Spleen (tissue), 11 donors: ENCODE measurements at regions not wholly inside any gene's neighbourhood (a gene's known extent, or its start where the extent isn't known, plus 50 kb on each side); places are given as distances from the start of the nearest gene placed in this dataset.

Experiments used
- DNase-seq: peaks from one replicate; pipeline ENCODE4 v3.0.0-alpha.2; 2020
- H3K27ac ChIP-seq, 8 donors: fragments of 200-600 bp; sonication (generic) in 7 of 8; 1 replicate in 4 of 8; 2 replicates in 4 of 8; pipeline versions ENCODE4 v1.5.0 to v1.8.0; 2016 to 2021; ENCODE audit warnings: inconsistent platforms in 4 of 8, mild to moderate bottlenecking in 4 of 8, moderate library complexity in 1 of 8
- H3K27me3 ChIP-seq, 7 donors: fragments of 200-600 bp; sonication (generic) in 6 of 7; replicated peaks in 1 of 7; 1 replicate in 4 of 7; 2 replicates in 3 of 7; pipeline versions ENCODE4 v1.5.0 to v1.8.0; 2016 to 2021; ENCODE audit warnings: inconsistent platforms in 3 of 7, mild to moderate bottlenecking in 1 of 7
- H3K36me3 ChIP-seq, 6 donors: fragments of 200-600 bp; sonication (generic) in 5 of 6; 1 replicate in 4 of 6; 2 replicates in 2 of 6; pipeline versions ENCODE4 v1.5.0 to v1.8.0; 2016 to 2021; ENCODE audit warnings: inconsistent platforms in 2 of 6
- H3K4me1 ChIP-seq, 6 donors: fragments of 200-600 bp; sonication (generic) in 5 of 6; 1 replicate in 3 of 6; 2 replicates in 3 of 6; pipeline versions ENCODE4 v1.5.0 to v1.8.0; 2016 to 2021; ENCODE audit warnings: inconsistent platforms in 3 of 6
- H3K4me3 ChIP-seq, 8 donors: fragments of 200-600 bp; sonication (generic) in 7 of 8; 1 replicate in 4 of 8; 2 replicates in 4 of 8; pipeline versions ENCODE4 v1.5.0 to v1.8.0; 2016 to 2021; ENCODE audit warnings: inconsistent platforms in 4 of 8, mild to moderate bottlenecking in 4 of 8, moderate library complexity in 2 of 8
- H3K9me3 ChIP-seq, 8 donors: fragments of 200-600 bp; sonication (generic) in 7 of 8; 1 replicate in 4 of 8; 2 replicates in 4 of 8; pipeline versions ENCODE4 v1.5.0 to v1.8.0; 2016 to 2021; ENCODE audit warnings: inconsistent platforms in 4 of 8
- POLR2A ChIP-seq, 3 donors: fragments of 450-650 bp; IDR thresholded peaks; one replicate each; pipeline ENCODE4 v1.5.1; 2017; ENCODE audit warnings: antibody characterized with exemption in 3 of 3, mild to moderate bottlenecking in 1 of 3
- POLR2AphosphoS5 ChIP-seq, 3 donors: sonication (generic); formaldehyde crosslinking; IDR thresholded peaks; one replicate each; pipeline ENCODE4 v1.5.1; 2017; ENCODE audit warnings: antibody characterized with exemption in 3 of 3
- WGBS, 5 donors: extraction: QIAGEN DNeasy Blood & Tissue Kit in 3 of 5; methylation state at CpG; one replicate each; pipeline versions ENCODE4 v1.1.5 to v1.1.7; 2013 to 2018; 5-methylcytosine and 5-hydroxymethylcytosine counted together
- intact Hi-C: fragments of 100-400 bp; cut with DNase I; formaldehyde crosslinking; loops from one replicate; pipeline ENCODE4 v1.15.0; 2023; ENCODE audit warnings: low total_unique reads
- TF ChIP-seq, protein P1 (sequence below), 11 experiments: fragments of 200-600 bp in 7 of 11; fragments of 450-650 bp in 4 of 11; sonication (generic) in 4 of 11; IDR thresholded peaks in 8 of 11; conservative IDR thresholded peaks in 3 of 11; 1 replicate in 7 of 11; 2 replicates in 4 of 11; pipeline versions ENCODE4 v1.4.0 to v1.8.0; 2016 to 2021; ENCODE audit warnings: antibody characterized with exemption in 11 of 11, inconsistent platforms in 4 of 11, mild to moderate bottlenecking in 1 of 11
- donor health status: healthy with polysubstance abuse.
- donor health status: DM: no; HTN: no; CAD: no; lungs with moderate emphysema.
- donor health status: DM: no; HTN: no; CAD: no.
- donor health status: Bipolar disorder and iron deficiency.
- donor health status: healthy.
- donor health status: DM: no; HTN: no; CAD: no.
- donor health status: DM: yes; HTN: yes; CAD: no.

DNA sequence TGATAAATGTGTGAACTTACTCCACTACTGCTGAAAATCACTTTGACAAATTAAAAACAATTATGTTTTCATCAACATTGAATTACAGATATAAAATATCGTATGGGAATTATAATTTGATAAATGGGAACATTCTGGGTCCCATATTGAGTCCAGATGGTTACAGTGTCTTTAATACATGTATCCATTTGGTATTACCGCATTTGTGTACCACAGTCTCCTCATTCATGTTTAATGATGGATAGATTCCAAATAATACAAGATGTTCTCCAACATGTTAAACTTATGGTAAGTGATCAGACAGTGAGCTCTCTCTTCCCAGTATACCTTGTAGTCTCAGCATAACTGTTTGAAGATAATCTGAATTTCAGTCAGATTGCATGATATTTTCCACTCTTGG is 1706.8 kb upstream of the PCDH7 start:
- Histone ChIP-seq H3K36me3 (no peaks in the 10 kb centered on the region), H3K27me3 (no peaks in the 10 kb centered on the region), H3K9me3 (peaks cover 0 to 37% (median 21%) of the 10 kb centered on the region in 8 donors), H3K27ac (no peak overlapping the region), H3K4me3 (no peak overlapping the region), H3K4me1 (no peaks in the 10 kb centered on the region)
- 62 to 75% (median 66%) methylated on average over 2 of the region's 2 CpGs for WGBS, 5 donors
- intact Hi-C loops, result no loop called here
- TF ChIP-seq POLR2A (IDR thresholded peaks at IDR 0.05), result no peak
- no peak for TF ChIP-seq POLR2AphosphoS5 (IDR thresholded peaks at IDR 0.05)
- TF ChIP-seq, protein P1, sequence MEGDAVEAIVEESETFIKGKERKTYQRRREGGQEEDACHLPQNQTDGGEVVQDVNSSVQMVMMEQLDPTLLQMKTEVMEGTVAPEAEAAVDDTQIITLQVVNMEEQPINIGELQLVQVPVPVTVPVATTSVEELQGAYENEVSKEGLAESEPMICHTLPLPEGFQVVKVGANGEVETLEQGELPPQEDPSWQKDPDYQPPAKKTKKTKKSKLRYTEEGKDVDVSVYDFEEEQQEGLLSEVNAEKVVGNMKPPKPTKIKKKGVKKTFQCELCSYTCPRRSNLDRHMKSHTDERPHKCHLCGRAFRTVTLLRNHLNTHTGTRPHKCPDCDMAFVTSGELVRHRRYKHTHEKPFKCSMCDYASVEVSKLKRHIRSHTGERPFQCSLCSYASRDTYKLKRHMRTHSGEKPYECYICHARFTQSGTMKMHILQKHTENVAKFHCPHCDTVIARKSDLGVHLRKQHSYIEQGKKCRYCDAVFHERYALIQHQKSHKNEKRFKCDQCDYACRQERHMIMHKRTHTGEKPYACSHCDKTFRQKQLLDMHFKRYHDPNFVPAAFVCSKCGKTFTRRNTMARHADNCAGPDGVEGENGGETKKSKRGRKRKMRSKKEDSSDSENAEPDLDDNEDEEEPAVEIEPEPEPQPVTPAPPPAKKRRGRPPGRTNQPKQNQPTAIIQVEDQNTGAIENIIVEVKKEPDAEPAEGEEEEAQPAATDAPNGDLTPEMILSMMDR (IDR thresholded peaks at IDR 0.05 in 8 of 11, conservative IDR thresholded peaks at IDR 0.05 in 3 of 11), result no peak
- no peak for DNase-seq

DNA sequence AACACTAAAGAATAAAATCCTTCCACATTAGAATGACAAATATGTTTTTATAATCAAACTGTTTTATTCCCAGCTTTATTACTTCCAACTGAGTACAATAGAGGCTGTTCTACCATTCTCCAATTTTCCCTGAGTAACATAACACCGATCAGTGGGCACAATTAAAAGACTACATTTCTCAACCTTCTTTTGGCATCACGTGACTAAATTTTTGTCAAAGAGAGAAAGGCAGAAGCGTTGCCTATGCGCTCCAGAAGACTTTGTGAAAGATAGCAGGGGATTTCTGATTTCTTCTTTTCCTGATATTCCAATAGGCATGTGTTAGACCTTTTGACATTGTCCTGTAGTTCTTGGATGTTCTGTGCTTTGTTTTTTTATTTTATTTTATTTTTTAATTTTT is 1705.6 kb upstream of the PCDH7 start:
- no peak overlapping the region for H3K27ac ChIP-seq
- no peak overlapping the region for H3K4me3 ChIP-seq
- no peaks in the 10 kb centered on the region for H3K27me3 ChIP-seq
- H3K36me3 ChIP-seq, result no peaks in the 10 kb centered on the region
- WGBS, 5 donors, result 83 to 91% (median 86%) methylated on average over 4 of the region's 4 CpGs
- no peak for DNase-seq
- intact Hi-C loops, result no loop called here
- TF ChIP-seq, protein P1 (IDR thresholded peaks at IDR 0.05 in 8 of 11, conservative IDR thresholded peaks at IDR 0.05 in 3 of 11), result no peak
- TF ChIP-seq POLR2AphosphoS5 (IDR thresholded peaks at IDR 0.05), result no peak
- no peak for TF ChIP-seq POLR2A (IDR thresholded peaks at IDR 0.05)
- no peaks in the 10 kb centered on the region for H3K4me1 ChIP-seq
- peaks cover 0 to 40% (median 21%) of the 10 kb centered on the region in 8 donors for H3K9me3 ChIP-seq

DNA sequence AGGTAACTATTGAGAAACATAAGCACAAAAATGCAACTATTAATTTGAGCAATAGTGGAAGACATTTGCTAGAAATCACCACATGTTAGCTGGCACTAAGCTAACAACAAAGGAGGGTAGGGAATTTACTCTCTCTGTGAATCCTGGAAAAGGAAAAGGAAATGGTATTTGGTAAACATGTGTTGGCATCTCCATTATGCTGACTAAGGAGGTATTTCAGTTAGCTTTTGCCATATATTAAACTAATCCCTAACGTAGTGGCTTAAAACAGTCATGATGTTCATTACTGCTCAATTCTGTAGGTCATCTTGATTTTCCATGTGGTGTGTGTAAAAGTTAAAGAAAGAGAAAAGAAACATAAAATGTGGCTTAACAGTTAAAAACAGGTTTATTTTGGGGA is 1686.5 kb upstream of the PCDH7 start:
- WGBS, 5 donors, result 61 to 87% (median 73%) methylated on average over 1 of the region's 1 CpG
- Histone ChIP-seq H3K27me3 (no peaks in the 10 kb centered on the region), H3K4me1 (no peaks in the 10 kb centered on the region), H3K4me3 (no peak overlapping the region), H3K27ac (no peak overlapping the region), H3K9me3 (peaks cover 0 to 20% (median 7%) of the 10 kb centered on the region in 8 donors), H3K36me3 (no peaks in the 10 kb centered on the region)
- DNase-seq, result no peak
- intact Hi-C loops, result no loop called here
- TF ChIP-seq POLR2A (IDR thresholded peaks at IDR 0.05) (no peak), POLR2AphosphoS5 (IDR thresholded peaks at IDR 0.05) (no peak)
- TF ChIP-seq, protein P1 (IDR thresholded peaks at IDR 0.05 in 8 of 11, conservative IDR thresholded peaks at IDR 0.05 in 3 of 11), result no peak

DNA sequence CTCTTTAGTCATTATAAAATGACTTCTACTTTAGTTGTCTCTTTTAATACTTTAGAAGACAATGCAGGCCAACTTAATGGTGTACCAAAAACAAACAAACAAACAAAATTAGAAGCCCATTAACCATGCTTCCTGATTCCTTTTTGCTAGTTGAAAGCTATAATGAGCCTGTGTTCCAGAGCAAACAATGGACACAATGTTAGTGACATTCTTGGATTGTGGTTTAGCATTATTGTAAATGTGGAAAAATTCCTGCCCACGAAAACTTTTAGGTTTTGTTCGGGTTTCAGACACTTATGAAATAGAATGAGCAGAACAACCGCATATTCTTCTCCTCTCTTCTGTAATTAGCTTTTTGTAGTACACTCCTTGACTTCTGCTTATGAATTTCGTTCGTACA is 1682.7 kb upstream of the PCDH7 start:
- intact Hi-C loops, result no loop called here
- no peak for DNase-seq
- Histone ChIP-seq H3K27me3 (no peaks in the 10 kb centered on the region), H3K36me3 (no peaks in the 10 kb centered on the region), H3K4me1 (no peaks in the 10 kb centered on the region), H3K27ac (no peak overlapping the region), H3K9me3 (peaks cover 0 to 20% (median 6%) of the 10 kb centered on the region in 8 donors), H3K4me3 (no peak overlapping the region)
- TF ChIP-seq POLR2A (IDR thresholded peaks at IDR 0.05) (no peak), POLR2AphosphoS5 (IDR thresholded peaks at IDR 0.05) (no peak)
- TF ChIP-seq, protein P1 (IDR thresholded peaks at IDR 0.05 in 8 of 11, conservative IDR thresholded peaks at IDR 0.05 in 3 of 11), result no peak
- 78 to 89% (median 86%) methylated on average over 5 of the region's 5 CpGs for WGBS, 5 donors
